Activated CD4-positive, alpha-beta memory T cell treated with anti-CD3 and anti-CD28 coated beads, Interleukin-2, amount 10 ng/mL, durations not matched to agents 7 days and 5 days (primary cell): ENCODE measurements at regions not wholly inside any gene's neighbourhood (a gene's known extent, or its start where the extent isn't known, plus 50 kb on each side); places are given as distances from the start of the nearest gene placed in this dataset.

ENCODE experiments used
- CTCF ChIA-PET: fragments of 350-600 bp; sonication (Branson Sonifier 250); formaldehyde crosslinking; loops from one replicate; lab custom pipeline; 2021; ENCODE audit warnings: antibody characterized with exemption, inconsistent platforms; lab: Charles Lee
- POLR2A ChIA-PET: fragments of 350-600 bp; sonication (Branson Sonifier 250); formaldehyde crosslinking; loops from one replicate; lab custom pipeline; 2021; ENCODE audit warnings: antibody characterized with exemption; lab: Charles Lee
- DNase-seq: peaks from one replicate; pipeline ENCODE4 v3.0.0-alpha.2; 2020
- H3K27ac Mint-ChIP-seq: one replicate; pipeline ENCODE4 v1.8.0; 2021; ENCODE audit warnings: mild to moderate bottlenecking, mixed read lengths
- H3K27me3 Mint-ChIP-seq: one replicate; pipeline ENCODE4 v1.8.0; 2021; ENCODE audit warnings: mixed read lengths
- H3K36me3 Mint-ChIP-seq: one replicate; pipeline ENCODE4 v1.8.0; 2021; ENCODE audit warnings: low read depth, mixed read lengths
- H3K4me1 Mint-ChIP-seq: one replicate; pipeline ENCODE4 v1.8.0; 2021; ENCODE audit warnings: mixed read lengths
- H3K4me3 Mint-ChIP-seq: one replicate; pipeline ENCODE4 v1.8.0; 2021; ENCODE audit warnings: mild to moderate bottlenecking, mixed read lengths
- H3K9me3 Mint-ChIP-seq: one replicate; pipeline ENCODE4 v1.8.0; 2021; ENCODE audit warnings: mixed read lengths

DNA sequence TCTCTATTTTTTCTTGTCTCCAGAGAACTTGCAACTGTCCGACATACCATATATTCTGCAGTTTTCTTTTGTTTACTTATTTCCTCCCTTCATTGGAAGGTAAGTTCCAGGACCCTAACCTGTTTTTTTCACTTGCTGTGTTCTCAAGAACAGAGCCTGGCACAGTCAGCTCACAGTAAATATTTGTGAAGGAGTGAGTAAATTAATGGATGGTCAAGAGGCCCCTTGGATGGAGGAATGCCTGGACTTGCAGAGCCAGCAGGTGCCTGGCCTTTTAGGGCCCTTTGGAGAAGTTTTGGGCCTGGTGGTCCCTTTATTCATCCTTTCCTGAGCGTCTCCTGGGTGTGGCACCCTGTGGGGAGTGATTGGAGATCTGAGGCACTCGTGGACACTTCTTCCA is 182.1 kb upstream of the POU3F1 start:
- Mint-ChIP-seq H3K27ac (no peak overlapping the region), H3K36me3 (no peaks in the 10 kb centered on the region), H3K27me3 (peaks cover 6% of the 10 kb centered on the region), H3K4me1 (no peaks in the 10 kb centered on the region), H3K4me3 (no peak overlapping the region), H3K9me3 (no peaks in the 10 kb centered on the region)
- POLR2A ChIA-PET, result no interaction called here
- DNase-seq, result no peak
- CTCF ChIA-PET, result no interaction called here

DNA sequence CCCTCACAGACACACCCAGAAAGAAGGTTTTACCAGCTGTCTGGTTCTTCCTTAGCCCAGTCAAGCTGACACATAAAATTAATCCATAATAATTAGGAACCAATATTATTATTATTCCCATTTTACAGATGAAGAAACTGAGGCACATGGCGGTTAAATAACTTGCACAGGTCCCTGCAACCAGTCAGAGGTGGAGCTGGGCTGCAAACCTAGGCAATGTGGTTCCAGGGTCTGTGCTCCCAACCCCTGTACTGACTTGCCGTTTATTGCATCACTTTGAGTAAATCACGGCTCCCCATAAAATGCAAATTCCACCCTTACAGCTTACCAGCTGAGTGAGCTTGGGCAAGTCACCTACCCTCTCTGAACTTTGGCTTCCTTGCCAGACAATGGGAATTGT is 179.2 kb upstream of the POU3F1 start:
- H3K4me1 Mint-ChIP-seq, result no peaks in the 10 kb centered on the region
- ChIA-PET POLR2A (no interaction called here), CTCF (no interaction called here)
- no peak overlapping the region for H3K4me3 Mint-ChIP-seq
- no peak for DNase-seq
- H3K27ac Mint-ChIP-seq, result no peak overlapping the region
- no peaks in the 10 kb centered on the region for H3K9me3 Mint-ChIP-seq
- no peaks in the 10 kb centered on the region for H3K36me3 Mint-ChIP-seq
- peaks cover 14% of the 10 kb centered on the region for H3K27me3 Mint-ChIP-seq

DNA sequence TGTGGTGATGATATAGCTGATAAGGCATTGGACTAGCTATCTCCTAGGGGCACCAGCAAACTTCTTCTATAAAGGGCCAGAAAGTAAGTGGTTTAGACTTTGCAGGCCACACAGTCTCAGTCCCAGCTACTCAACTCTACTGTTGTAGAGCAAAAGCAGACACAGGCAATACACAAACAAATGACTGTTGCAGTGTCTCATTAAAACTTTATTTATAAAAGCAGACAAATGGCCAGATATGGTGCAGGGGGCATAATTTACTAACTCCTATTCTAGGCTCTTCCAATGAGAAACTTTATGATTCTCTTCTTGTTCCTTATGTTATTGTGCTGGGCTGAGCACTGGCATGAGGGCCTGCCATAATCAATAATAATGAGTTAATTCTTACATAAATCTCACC is 176.8 kb upstream of the POU3F1 start:
- Mint-ChIP-seq H3K27ac (no peak overlapping the region), H3K27me3 (peaks cover 21% of the 10 kb centered on the region), H3K4me3 (no peak overlapping the region), H3K4me1 (no peaks in the 10 kb centered on the region), H3K36me3 (no peaks in the 10 kb centered on the region), H3K9me3 (no peaks in the 10 kb centered on the region)
- POLR2A ChIA-PET, result no interaction called here
- CTCF ChIA-PET, result no interaction called here
- no peak for DNase-seq

DNA sequence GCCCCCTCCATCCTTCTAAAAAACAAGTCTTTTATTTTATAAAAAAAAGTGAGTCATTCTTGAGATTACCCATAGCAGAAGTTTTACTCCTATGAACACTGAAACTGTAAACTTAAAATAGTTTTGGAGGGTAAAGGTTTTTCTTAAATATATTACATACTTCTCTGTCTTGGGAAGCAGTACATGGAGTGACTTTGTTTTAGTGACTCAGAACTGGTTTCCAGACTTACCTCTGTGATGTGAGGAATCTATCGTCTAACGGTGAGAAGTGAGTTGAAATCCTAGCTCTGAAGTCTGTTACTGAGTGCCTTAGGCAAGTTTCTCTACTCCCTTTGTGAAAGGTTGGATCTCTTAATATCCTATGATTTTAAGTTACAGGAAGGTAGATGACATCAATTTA is 176.3 kb upstream of the POU3F1 start:
- H3K36me3 Mint-ChIP-seq, result no peaks in the 10 kb centered on the region
- H3K4me1 Mint-ChIP-seq, result no peaks in the 10 kb centered on the region
- DNase-seq, result no peak
- ChIA-PET CTCF (no interaction called here), POLR2A (no interaction called here)
- no peaks in the 10 kb centered on the region for H3K9me3 Mint-ChIP-seq
- H3K27me3 Mint-ChIP-seq, result peaks cover 19% of the 10 kb centered on the region
- no peak overlapping the region for H3K27ac Mint-ChIP-seq
- no peak overlapping the region for H3K4me3 Mint-ChIP-seq

DNA sequence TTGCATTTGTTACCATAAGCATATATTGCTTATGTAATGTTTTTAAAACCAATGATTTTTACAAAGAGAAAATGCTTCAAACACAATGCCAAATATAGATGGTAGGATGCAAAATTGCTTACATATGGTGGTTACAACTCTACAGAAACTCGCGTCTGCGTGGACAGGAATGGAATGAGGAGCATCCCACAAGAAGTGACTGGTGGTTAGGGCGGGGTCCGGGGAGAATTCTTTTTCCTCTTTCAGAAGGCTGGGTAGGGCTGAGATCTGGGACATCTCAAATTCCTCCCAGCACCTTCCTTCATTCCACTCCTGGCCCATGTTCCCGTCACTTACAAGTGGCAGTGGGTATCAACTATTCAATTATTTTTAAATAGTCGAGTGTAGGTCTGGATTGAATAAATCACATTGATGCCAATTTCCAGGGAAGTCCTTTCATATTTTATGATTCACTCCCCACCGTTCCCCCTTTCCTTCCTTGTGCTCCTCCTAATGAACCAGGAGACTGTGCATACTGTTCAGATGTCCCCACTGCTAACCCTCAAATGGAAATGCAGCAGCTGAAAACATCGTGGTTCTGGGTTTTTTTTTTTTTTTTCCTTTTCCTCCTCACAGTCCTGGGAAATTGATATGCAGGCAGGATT is 174.5 kb upstream of the POU3F1 start:
- DNase-seq, result no peak
- Mint-ChIP-seq H3K9me3 (no peaks in the 10 kb centered on the region), H3K36me3 (no peaks in the 10 kb centered on the region), H3K27ac (no peak overlapping the region), H3K4me1 (no peaks in the 10 kb centered on the region), H3K4me3 (no peak overlapping the region), H3K27me3 (peaks cover 16% of the 10 kb centered on the region)
- ChIA-PET CTCF (no interaction called here), POLR2A (no interaction called here)

DNA sequence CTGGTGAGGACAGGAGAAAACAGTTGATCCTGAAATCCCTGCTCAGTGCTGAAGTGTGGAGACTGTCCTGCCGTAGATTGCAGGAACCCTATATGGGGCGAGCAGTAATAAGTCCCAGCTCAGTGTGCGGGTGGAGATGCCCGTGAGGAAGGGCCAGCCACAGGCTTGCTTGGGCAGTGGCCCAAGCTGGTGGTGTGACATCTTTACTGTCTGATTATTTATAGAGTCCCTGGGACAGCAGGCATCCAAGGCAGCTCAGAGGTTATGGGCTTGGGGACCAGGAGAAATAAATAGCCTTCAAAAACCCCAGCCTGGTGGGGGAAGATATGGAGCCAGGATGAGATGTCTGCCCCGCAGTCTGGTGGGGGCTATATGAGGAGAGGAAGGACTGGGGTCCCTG is 170.7 kb upstream of the POU3F1 start:
- H3K27ac Mint-ChIP-seq, result no peak overlapping the region
- H3K4me1 Mint-ChIP-seq, result no peaks in the 10 kb centered on the region
- no peak for DNase-seq
- no peaks in the 10 kb centered on the region for H3K36me3 Mint-ChIP-seq
- H3K4me3 Mint-ChIP-seq, result no peak overlapping the region
- CTCF ChIA-PET, result interaction anchor here (1.2 kb wide), 1 partner anchor 369 kb away, joined by 3 read pairs; no protein-coding TSS in a partner anchor
- POLR2A ChIA-PET, result interaction anchor here (0.7 kb wide), 1 partner anchor 129 kb away, joined by 3 read pairs; no protein-coding TSS in a partner anchor
- H3K27me3 Mint-ChIP-seq, result peaks cover 37% of the 10 kb centered on the region
- no peaks in the 10 kb centered on the region for H3K9me3 Mint-ChIP-seq

DNA sequence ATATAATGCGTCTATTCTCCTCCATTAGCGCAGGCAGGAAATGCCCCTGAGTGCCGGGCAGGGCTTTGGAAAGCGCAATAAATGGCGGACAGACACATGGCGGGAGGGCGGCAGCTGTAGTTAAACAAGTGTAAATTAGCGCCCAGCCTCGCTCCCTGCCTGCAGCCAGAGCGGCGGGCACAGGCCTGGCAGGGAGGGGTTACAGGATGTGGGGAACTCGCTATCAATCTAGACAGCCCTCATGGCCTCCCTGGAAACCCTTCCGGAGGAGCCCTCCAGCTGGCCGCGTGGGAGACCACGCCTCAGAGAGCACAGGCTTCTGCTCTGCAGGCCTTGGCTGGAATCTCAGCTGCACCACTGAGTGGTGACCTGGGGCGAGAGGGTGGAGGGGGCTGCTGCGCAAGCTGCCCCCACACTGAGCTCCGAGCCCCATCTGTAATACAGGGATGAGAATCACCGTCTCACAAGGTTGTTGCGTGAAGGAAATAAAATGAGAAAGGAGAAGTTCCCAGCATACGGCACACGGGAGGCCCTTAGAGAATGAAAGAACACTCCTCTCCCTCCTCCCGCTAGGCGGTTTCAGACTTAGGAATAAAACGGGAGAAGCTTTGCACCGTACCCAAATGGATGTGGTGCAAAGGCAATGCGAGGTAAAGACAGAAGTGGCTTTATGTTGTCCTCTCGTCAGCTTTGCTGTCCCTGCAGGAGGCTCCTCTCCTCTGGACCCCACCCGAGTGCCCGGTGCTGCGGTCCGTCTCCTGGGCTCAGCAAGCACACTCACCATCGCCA is 167.2 kb upstream of the POU3F1 start:
- H3K27ac Mint-ChIP-seq, result no peak overlapping the region
- H3K4me3 Mint-ChIP-seq, result no peak overlapping the region
- no peaks in the 10 kb centered on the region for H3K9me3 Mint-ChIP-seq
- POLR2A ChIA-PET, result no interaction called here
- no peak for DNase-seq
- H3K36me3 Mint-ChIP-seq, result no peaks in the 10 kb centered on the region
- CTCF ChIA-PET, result no interaction called here
- peaks cover 24% of the 10 kb centered on the region for H3K27me3 Mint-ChIP-seq
- H3K4me1 Mint-ChIP-seq, result no peaks in the 10 kb centered on the region

DNA sequence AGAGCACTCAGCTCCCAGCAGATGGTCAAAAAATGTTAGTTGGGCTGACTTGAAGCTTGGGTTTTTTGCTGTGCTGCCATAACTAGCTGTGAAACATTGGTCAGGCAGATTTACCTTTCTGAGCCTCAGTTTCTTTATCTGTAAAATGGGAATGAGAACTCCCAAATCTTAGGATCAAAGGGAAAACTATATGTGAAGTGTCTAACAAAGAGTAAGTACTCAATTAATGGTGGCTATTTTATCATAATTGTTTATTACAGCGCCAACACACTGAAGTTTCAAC is 164.2 kb upstream of the POU3F1 start:
- no peak for DNase-seq

DNA sequence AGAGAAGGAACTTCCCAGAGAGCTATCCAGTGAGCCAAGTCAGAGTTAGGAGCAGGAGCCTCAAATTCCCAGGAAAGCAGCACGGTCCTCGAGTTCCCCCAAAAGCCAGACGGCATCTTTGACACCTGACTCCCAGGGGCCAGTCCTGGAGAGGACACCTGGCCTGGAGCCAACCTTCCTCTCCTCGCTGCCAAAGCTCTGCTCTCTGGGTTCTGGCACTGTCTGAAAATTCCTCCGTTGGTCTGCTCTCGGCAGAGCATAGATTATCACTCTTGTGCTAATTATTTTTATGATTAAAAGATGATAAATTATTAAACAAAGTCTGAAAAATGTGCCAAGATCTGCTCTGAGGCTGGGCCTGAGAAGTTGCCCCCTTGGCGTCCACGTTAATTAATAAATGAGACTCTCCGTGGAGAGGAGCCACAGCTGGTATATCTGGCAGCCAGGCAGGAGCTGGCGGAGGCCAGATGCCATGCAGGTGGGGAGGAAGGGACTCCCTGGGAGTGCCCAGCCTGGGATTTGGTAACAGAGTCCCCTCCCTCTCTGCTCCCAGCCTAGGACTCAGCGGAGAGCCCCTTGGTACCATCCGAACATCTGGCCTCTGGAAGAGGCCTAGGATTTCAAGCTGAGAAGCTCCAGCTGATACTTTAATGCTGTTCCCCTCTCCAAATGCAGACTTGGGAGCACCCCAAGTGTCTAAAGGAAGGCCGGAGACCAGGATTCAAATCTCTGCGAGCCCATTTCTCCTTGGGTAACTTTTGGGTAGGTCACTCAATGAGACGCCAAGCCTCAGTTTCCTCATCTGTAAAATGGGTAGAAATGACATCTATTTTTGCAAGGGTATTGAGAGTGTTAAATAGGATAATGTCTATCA is 163.7 kb upstream of the POU3F1 start:
- Mint-ChIP-seq H3K36me3 (no peaks in the 10 kb centered on the region), H3K4me1 (no peaks in the 10 kb centered on the region), H3K4me3 (no peak overlapping the region), H3K27me3 (peaks cover 19% of the 10 kb centered on the region), H3K9me3 (no peaks in the 10 kb centered on the region), H3K27ac (no peak overlapping the region)
- no peak for DNase-seq
- ChIA-PET CTCF (no interaction called here), POLR2A (no interaction called here)

More for the DNA sequence above, 164.2 kb upstream of the POU3F1 start:
- Mint-ChIP-seq H3K36me3 (no peaks in the 10 kb centered on the region), H3K4me1 (no peaks in the 10 kb centered on the region), H3K9me3 (no peaks in the 10 kb centered on the region), H3K27me3 (peaks cover 21% of the 10 kb centered on the region), H3K27ac (no peak overlapping the region), H3K4me3 (no peak overlapping the region)
- CTCF ChIA-PET, result no interaction called here
- POLR2A ChIA-PET, result no interaction called here

DNA sequence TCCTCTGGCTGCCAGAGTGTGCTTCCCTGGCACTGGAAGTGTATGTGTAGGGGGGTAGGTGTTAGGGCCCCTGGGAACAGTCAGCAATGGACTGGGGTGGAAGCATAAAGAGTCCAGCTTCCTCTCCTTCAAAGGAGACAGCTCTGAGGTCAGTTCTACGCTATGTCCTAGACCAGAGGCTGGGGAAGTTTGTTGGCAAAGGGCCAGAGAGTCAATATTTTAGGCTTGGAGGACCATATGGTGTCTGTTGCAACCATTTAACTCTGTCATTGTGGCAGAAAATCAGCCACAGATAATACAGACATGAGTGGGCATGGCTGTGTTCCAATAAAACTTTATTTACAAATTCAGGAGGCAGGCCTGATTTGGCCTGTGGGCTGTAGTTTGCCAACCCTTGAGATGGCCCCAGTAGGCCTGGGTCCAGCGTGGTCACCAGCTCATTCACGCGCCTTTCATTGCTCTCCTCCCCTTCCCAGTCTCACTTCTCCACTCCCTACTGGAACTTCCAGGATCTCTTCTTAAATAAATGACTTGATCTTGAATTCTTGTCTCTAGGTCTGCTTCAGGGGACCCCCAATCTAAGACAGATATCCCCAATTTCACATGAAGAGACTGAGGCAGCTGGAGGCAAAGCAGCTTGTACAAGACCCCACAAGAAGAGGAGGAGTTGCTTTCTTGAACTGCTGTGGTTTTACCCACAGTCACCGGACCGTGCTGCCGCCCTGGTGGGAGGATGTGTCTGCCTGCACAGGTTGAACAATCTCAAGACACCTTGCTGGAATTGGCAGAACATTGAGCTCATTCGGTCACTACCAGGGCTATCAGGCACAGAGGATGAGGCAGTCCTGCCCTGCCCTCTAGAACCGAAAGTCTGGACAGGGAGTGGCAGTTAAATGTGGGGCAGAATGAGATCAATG is 162.4 kb upstream of the POU3F1 start:
- Mint-ChIP-seq H3K27me3 (peaks cover 12% of the 10 kb centered on the region), H3K9me3 (no peaks in the 10 kb centered on the region), H3K4me1 (no peaks in the 10 kb centered on the region), H3K4me3 (no peak overlapping the region), H3K27ac (no peak overlapping the region), H3K36me3 (no peaks in the 10 kb centered on the region)
- POLR2A ChIA-PET, result interaction anchor here (0.8 kb wide), 1 partner anchor 477 kb away, joined by 3 read pairs; no protein-coding TSS in a partner anchor
- no peak for DNase-seq
- CTCF ChIA-PET, result no interaction called here

DNA sequence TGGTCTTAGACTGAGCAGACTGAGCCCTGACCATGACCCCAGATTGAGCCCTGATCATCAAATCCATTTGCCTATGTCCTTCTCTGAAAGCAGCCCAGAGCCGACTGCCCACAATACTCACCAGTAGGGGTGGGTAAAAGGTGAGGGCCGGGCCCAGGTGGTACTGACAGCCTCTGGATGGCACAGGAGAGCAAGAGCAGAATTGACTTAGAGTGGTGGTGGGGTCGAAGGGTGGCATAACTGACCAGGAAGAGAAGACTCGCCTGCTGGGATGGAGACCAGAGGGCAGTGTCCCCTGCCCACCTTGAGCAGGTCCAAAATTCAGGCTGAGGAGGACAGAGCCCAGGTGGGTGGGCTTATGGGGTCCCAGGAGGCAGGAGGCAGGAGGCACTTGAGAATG is 161.3 kb upstream of the POU3F1 start:
- Mint-ChIP-seq H3K27me3 (peaks cover 2% of the 10 kb centered on the region), H3K4me3 (no peak overlapping the region), H3K4me1 (no peaks in the 10 kb centered on the region), H3K9me3 (no peaks in the 10 kb centered on the region), H3K36me3 (no peaks in the 10 kb centered on the region), H3K27ac (no peak overlapping the region)
- CTCF ChIA-PET, result no interaction called here
- POLR2A ChIA-PET, result no interaction called here
- no peak for DNase-seq

DNA sequence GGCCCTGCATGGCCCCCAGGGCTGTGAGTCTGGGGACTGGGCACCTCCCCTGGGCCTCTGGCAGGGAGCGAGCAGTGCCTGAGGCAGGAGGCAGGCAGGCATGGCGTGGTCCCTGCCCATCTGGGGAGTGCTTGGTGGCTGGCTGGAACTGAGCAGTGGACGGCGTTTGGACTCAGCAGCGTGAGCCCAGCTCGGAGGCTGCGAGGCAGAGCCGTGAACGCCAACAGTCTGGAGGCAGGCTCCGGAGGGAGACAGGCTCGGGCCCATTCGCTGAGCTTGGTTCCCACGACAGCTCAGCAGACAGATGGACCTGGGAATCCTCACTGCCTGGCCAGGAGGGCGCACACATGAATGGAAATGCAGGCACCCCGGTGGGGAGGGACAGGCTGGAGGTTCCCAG is 160.7 kb upstream of the POU3F1 start:
- Mint-ChIP-seq H3K36me3 (no peaks in the 10 kb centered on the region), H3K9me3 (no peaks in the 10 kb centered on the region), H3K27me3 (no peaks in the 10 kb centered on the region), H3K4me3 (no peak overlapping the region), H3K4me1 (no peaks in the 10 kb centered on the region), H3K27ac (no peak overlapping the region)
- ChIA-PET POLR2A (no interaction called here), CTCF (no interaction called here)
- no peak for DNase-seq
